ENCODE measurements at regions not wholly inside any gene's neighbourhood (a gene's known extent, or its start where the extent isn't known, plus 50 kb on each side); places are given as distances from the start of the nearest gene placed in this dataset.

DNA sequence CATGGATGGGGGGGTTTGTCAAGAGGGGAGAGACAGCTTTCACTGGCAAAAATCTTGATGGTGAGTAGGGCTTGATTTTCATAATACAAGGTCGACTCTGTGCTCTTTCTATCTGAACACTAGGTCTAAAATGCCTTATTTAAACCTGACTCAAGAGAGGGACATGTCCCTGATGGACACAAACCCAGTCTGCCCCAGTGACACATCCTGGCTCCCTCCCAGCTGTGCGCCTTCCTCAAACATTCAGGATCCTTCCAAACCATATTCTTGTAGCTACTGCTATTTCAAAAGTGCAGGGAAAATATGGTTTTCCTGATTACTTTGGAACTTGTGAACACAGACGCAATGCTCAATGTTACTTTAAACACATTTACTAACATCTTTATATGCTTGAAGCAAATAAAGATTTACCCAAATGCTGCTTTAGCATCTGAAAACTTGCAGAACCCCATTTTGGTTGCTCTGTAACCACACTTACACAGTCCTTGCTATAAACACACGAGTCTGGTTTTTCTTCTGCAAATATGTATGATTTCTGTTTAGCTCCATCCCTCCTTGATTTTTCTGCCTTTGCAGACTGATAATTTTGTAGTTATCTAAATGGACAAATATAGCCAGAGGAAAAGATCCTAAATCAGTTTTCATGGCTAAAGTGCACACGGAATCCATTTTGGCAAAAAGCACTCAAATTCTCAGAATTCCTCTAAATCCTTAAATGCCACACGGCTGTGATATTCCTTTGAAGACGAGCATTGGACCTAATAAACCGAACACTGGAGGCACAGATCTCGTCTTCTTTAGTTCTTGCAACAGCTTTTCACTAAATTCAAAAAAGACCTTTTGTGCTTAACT, 499.9 kb upstream of the ZFHX3 start:
- intact Hi-C loops (cut with micrococcal nuclease), result no loop called here
- CTCF ChIA-PET, result no interaction called here
- Histone ChIP-seq H3K79me2 (ENCODE audit: insufficient read depth, low read length) (no peaks in the 10 kb centered on the region), H3K36me3 (ENCODE audit: control insufficient read depth in 1 of 2, insufficient read depth in 2 of 2, low read length in 2 of 2) (no peaks in the 10 kb centered on the region), H3K9ac (ENCODE audit: low read length) (no peak overlapping the region), H3K27ac (ENCODE audit: low read depth, low read length) (no peak overlapping the region), H4K20me1 (ENCODE audit: insufficient read depth) (no peaks in the 10 kb centered on the region; the same call in 1 of the 2 replicates), H2AFZ (ENCODE audit: low read depth, low read length, poor library complexity, severe bottlenecking) (no peak overlapping the region), H3K9me3 (ENCODE audit: control insufficient read depth in 1 of 2, insufficient read depth in 1 of 2, low read depth in 1 of 2, low read length in 2 of 2) (no peaks in the 10 kb centered on the region), H3K27me3 (ENCODE audit: insufficient read depth, low read length) (peaks cover 80% of the 10 kb centered on the region), H3K4me1 (ENCODE audit: control insufficient read depth in 1 of 2, insufficient read depth in 2 of 2, low read length in 2 of 2) (no peaks in the 10 kb centered on the region), H3K9me2 (ENCODE audit: insufficient read depth) (no peaks in the 10 kb centered on the region), H3K4me2 (ENCODE audit: low read length) (no peak overlapping the region), H3K4me3 (replicated peaks in 1 of 2; ENCODE audit: low read depth in 1 of 2, low read length in 2 of 2) (no peak overlapping the region)
- BruUV-seq (replicated peaks), result no TSS peak
- POLR2A ChIA-PET, result no interaction called here
- no peak for DNase-seq (ENCODE audit: low read depth, low spot score)
- no peak for TF ChIP-seq RAD21 (IDR thresholded peaks at IDR 0.05; ENCODE audit: low read depth)
- TF ChIP-seq EGR1 (IDR thresholded peaks at IDR 0.05; ENCODE audit: low read depth), result no peak
- TF ChIP-seq EZH2phosphoT487 (IDR thresholded peaks at IDR 0.05; ENCODE audit: borderline replicate concordance), result 0 out of 2 replicates have a peak, but pooled peaks have one; percentile 67
- TF ChIP-seq, protein P1, sequence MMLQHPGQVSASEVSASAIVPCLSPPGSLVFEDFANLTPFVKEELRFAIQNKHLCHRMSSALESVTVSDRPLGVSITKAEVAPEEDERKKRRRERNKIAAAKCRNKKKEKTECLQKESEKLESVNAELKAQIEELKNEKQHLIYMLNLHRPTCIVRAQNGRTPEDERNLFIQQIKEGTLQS (IDR thresholded peaks at IDR 0.05), result no peak
- no peak for TF ChIP-seq CEBPB (IDR thresholded peaks at IDR 0.05; ENCODE audit: low read depth)
- TF ChIP-seq, protein P2, sequence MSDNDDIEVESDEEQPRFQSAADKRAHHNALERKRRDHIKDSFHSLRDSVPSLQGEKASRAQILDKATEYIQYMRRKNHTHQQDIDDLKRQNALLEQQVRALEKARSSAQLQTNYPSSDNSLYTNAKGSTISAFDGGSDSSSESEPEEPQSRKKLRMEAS (IDR thresholded peaks at IDR 0.05), result no peak
- no peak for TF ChIP-seq POLR2AphosphoS5 (IDR thresholded peaks at IDR 0.05; ENCODE audit: low read depth, low read length)
- TF ChIP-seq, protein P3, sequence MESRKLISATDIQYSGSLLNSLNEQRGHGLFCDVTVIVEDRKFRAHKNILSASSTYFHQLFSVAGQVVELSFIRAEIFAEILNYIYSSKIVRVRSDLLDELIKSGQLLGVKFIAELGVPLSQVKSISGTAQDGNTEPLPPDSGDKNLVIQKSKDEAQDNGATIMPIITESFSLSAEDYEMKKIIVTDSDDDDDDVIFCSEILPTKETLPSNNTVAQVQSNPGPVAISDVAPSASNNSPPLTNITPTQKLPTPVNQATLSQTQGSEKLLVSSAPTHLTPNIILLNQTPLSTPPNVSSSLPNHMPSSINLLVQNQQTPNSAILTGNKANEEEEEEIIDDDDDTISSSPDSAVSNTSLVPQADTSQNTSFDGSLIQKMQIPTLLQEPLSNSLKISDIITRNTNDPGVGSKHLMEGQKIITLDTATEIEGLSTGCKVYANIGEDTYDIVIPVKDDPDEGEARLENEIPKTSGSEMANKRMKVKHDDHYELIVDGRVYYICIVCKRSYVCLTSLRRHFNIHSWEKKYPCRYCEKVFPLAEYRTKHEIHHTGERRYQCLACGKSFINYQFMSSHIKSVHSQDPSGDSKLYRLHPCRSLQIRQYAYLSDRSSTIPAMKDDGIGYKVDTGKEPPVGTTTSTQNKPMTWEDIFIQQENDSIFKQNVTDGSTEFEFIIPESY (IDR thresholded peaks at IDR 0.05; ENCODE audit: extremely low read depth, insufficient replicate concordance, low read length), result no peak
- TF ChIP-seq ELF1 (IDR thresholded peaks at IDR 0.05; ENCODE audit: borderline replicate concordance, low read depth), result no peak
- ATAC-seq, result no peak
- RAD21 ChIA-PET (ENCODE audit: low non-redundant PET in 1 of 2, low total read pairs in 2 of 2, uncharacterized antibody in 2 of 2, unreplicated experiment in 2 of 2), result interaction anchor here in 1 of 2 experiments (0.7 kb wide), 1 partner anchor 101 kb away, joined by 4 read pairs; no protein-coding TSS in a partner anchor
